GM12878 (cell line): ENCODE measurements at regions not wholly inside any gene's neighbourhood (a gene's known extent, or its start where the extent isn't known, plus 50 kb on each side); places are given as distances from the start of the nearest gene placed in this dataset.

Experiments
- ATAC-seq: fragments of 200-7000 bp; cut with Tn5 transposase; 3 replicates; pipeline ENCODE4 v1.9.1; 2020; ENCODE audit warnings: mild to moderate bottlenecking, moderate library complexity
- BruUV-seq: library from RNA; stranded (reverse); fragments of 400-500 nt; replicated peaks from 2 replicates; lab custom pipeline; 2021; lab: Mats Ljungman, UMichigan
- CTCF ChIA-PET: fragments of 300-600 bp; sonication (Branson Sonifier 250); formaldehyde crosslinking; extraction: SDS; loops from one replicate; lab custom pipeline; 2021; ENCODE audit warnings: inconsistent platforms; lab: Yijun Ruan, JAX
- POLR2A ChIA-PET: fragments of 350-600 bp; formaldehyde crosslinking; extraction: SDS; loops from one replicate; lab custom pipeline; 2021; ENCODE audit warnings: inconsistent platforms; lab: Charles Lee
- RAD21 ChIA-PET: fragments of 300-600 bp; sonication (Branson Sonifier 250); formaldehyde crosslinking; loops from one replicate; lab custom pipeline; 2023; ENCODE audit warnings: antibody characterized with exemption; ENCODE audit not compliant: unreplicated experiment; lab: Charles Lee
- SMC1A ChIA-PET: fragments of 300-600 bp; sonication (Branson Sonifier 250); formaldehyde crosslinking; loops from one replicate; lab custom pipeline; 2023; ENCODE audit not compliant: unreplicated experiment, uncharacterized antibody; lab: Charles Lee
- DNase-seq: peaks from one replicate; pipeline ENCODE4 v3.0.0-alpha.2; 2011; ENCODE audit warnings: low read depth, low spot score
- FAIRE-seq: peaks from 3 replicates; lab custom pipeline; 2011; peaks lifted over from hg19 to GRCh38; lab: Jason Lieb, UNC
- H2AFZ ChIP-seq: 2 replicates; pipeline ENCODE4 v1.6.0; 2011; ENCODE audit warnings: low read depth, low read length, control low read depth; ENCODE audit not compliant: control insufficient read depth
- H3K27ac ChIP-seq: 2 replicates; pipeline ENCODE4 v1.5.1; 2011; ENCODE audit warnings: control low read depth; ENCODE audit not compliant: control insufficient read depth, insufficient read depth
- H3K27me3 ChIP-seq, 2 experiments: replicated peaks in 1 of 2; 2 replicates each; pipeline versions ENCODE4 v1.6.0 to v1.6.1; 2011; ENCODE audit warnings: low read length in 1 of 2; ENCODE audit not compliant: control insufficient read depth in 2 of 2, insufficient read depth in 2 of 2
- H3K36me3 ChIP-seq, 2 experiments: 2 replicates each; pipeline ENCODE4 v1.5.1; 2011; ENCODE audit warnings: low read length in 1 of 2; ENCODE audit not compliant: control insufficient read depth in 2 of 2, insufficient read depth in 2 of 2
- H3K4me1 ChIP-seq: 2 replicates; pipeline ENCODE4 v1.6.1; 2011; ENCODE audit warnings: mild to moderate bottlenecking, low read length, moderate library complexity, mixed read lengths; ENCODE audit not compliant: control insufficient read depth, insufficient read depth
- H3K4me2 ChIP-seq: 2 replicates; pipeline ENCODE4 v1.6.0; 2011; ENCODE audit warnings: control low read depth; ENCODE audit not compliant: control insufficient read depth, insufficient read depth
- H3K4me3 ChIP-seq: fragments of 200-600 bp; sonication (generic); 2 replicates; pipeline ENCODE4 v1.5.1; 2016
- H3K79me2 ChIP-seq: 2 replicates; pipeline ENCODE4 v1.6.0; 2011; ENCODE audit warnings: low read length; ENCODE audit not compliant: control insufficient read depth, insufficient read depth
- H3K9ac ChIP-seq: 2 replicates; pipeline ENCODE4 v1.8.0; 2011; ENCODE audit warnings: low read length, control low read depth, mixed read lengths; ENCODE audit not compliant: control insufficient read depth, insufficient read depth
- H3K9me3 ChIP-seq: replicated peaks from 3 replicates; pipeline ENCODE4 v1.5.1; 2011; ENCODE audit warnings: mild to moderate bottlenecking, low read length; ENCODE audit not compliant: control insufficient read depth, insufficient read depth
- H4K20me1 ChIP-seq: 2 replicates; pipeline ENCODE4 v1.6.0; 2011; ENCODE audit not compliant: control insufficient read depth, insufficient read depth
- BHLHE40 ChIP-seq, 2 experiments: fragments of 450-650 bp in 1 of 2; IDR thresholded peaks; 2 replicates each; pipeline ENCODE4 v1.6.1; 2011 to 2017; ENCODE audit warnings: low read depth in 2 of 2, borderline replicate concordance in 1 of 2, improper control_type of control experiment in 1 of 2, low read length in 1 of 2, mild to moderate bottlenecking in 1 of 2
- CUX1 ChIP-seq: IDR thresholded peaks from 2 replicates; pipeline ENCODE4 v1.6.1; 2012; ENCODE audit warnings: improper control_type of control experiment, low read depth, low read length; ENCODE audit not compliant: insufficient replicate concordance
- SIN3A ChIP-seq: IDR thresholded peaks from 2 replicates; pipeline ENCODE4 v1.6.1; 2012; ENCODE audit warnings: low read depth, low read length, improper control_type of control experiment
- SUPT20H ChIP-seq: IDR thresholded peaks from 2 replicates; pipeline ENCODE4 v1.6.1; 2011; ENCODE audit warnings: low read depth, mild to moderate bottlenecking, low read length, moderate library complexity, borderline replicate concordance; ENCODE audit not compliant: control insufficient read depth
- WRNIP1 ChIP-seq: IDR thresholded peaks from 2 replicates; pipeline ENCODE4 v1.6.1; 2011; ENCODE audit warnings: low read depth, low read length, improper control_type of control experiment, borderline replicate concordance
- ZZZ3 ChIP-seq: IDR thresholded peaks from 2 replicates; pipeline ENCODE4 v1.6.1; 2011; ENCODE audit warnings: low read depth; ENCODE audit not compliant: control insufficient read depth, insufficient read length
- WGBS: methylation state at CpG from one replicate; pipeline ENCODE4 v1.1.6; 2016; ENCODE audit warnings: low lambda C conversion rate; ENCODE audit not compliant: insufficient replicate concordance, insufficient coverage; ENCODE audit errors: missing lambda C conversion rate; 5-methylcytosine and 5-hydroxymethylcytosine counted together
- in situ Hi-C: fragments of 300-500 bp; cut with MboI; formaldehyde crosslinking; loops from 9 replicates; pipeline ENCODE4 v1.14.3; 2018; ENCODE audit warnings: mixed read lengths
- intact Hi-C: fragments of 100-400 bp; cut with micrococcal nuclease; formaldehyde crosslinking; loops from one replicate; pipeline ENCODE4 v1.14.2; 2022; ENCODE audit not compliant: unreplicated experiment
- TF ChIP-seq, protein P1 (sequence below): IDR thresholded peaks from 2 replicates; pipeline ENCODE4 v1.6.1; 2011; ENCODE audit warnings: borderline replicate concordance, low read depth, mild to moderate bottlenecking, moderate library complexity, mixed read lengths, low read length; ENCODE audit not compliant: insufficient read depth; ENCODE audit errors: extremely low read length
- TF ChIP-seq, protein P2 (sequence below): IDR thresholded peaks from 2 replicates; pipeline ENCODE4 v1.6.1; 2012; ENCODE audit warnings: low read length, inconsistent platforms

DNA sequence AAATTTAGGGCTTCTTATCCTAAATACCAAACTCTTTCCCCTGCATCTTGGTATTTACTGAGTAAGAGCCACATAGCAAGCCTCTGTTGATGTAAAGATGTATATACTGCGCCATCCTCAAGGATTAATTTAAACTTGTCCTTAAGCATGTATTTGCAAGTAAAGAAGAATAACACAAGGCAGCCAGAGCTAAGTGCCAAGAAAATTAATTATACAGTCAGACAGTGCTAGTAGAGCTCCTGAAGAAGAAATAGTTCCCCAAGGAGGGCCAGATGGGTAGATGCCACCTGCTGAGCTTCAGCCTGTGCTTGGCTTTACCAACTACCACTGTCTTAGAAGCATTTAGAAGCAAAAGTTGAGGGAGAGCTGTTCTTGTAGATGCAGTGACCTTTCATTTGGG is 470.0 kb downstream of the BUD13 start:
- CTCF ChIA-PET = interaction anchor here (1.5 kb wide), 1 partner anchor 22 kb away, joined by 3 read pairs; no protein-coding TSS in a partner anchor
- intact Hi-C loops = no loop called here
- Histone ChIP-seq H3K9me3 (no peaks in the 10 kb centered on the region), H2AFZ (no peak overlapping the region), H3K4me3 (no peak overlapping the region), H3K9ac (no peak overlapping the region), H3K79me2 (no peaks in the 10 kb centered on the region), H3K4me2 (no peak overlapping the region), H3K27ac (no peak overlapping the region), H3K36me3 (no peaks in the 10 kb centered on the region), H3K27me3 (peaks cover 0 to 5% of the 10 kb centered on the region in 2 experiments; a peak in 2 of 4 replicates), H4K20me1 (no peaks in the 10 kb centered on the region), H3K4me1 (no peaks in the 10 kb centered on the region)
- 0% methylated on average over 1 of the region's 1 CpG for whole genome bisulfite sequencing
- BruUV-seq = no TSS peak
- TF ChIP-seq, protein P1, sequence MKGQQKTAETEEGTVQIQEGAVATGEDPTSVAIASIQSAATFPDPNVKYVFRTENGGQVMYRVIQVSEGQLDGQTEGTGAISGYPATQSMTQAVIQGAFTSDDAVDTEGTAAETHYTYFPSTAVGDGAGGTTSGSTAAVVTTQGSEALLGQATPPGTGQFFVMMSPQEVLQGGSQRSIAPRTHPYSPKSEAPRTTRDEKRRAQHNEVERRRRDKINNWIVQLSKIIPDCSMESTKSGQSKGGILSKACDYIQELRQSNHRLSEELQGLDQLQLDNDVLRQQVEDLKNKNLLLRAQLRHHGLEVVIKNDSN = no peak
- TF ChIP-seq, protein P2, sequence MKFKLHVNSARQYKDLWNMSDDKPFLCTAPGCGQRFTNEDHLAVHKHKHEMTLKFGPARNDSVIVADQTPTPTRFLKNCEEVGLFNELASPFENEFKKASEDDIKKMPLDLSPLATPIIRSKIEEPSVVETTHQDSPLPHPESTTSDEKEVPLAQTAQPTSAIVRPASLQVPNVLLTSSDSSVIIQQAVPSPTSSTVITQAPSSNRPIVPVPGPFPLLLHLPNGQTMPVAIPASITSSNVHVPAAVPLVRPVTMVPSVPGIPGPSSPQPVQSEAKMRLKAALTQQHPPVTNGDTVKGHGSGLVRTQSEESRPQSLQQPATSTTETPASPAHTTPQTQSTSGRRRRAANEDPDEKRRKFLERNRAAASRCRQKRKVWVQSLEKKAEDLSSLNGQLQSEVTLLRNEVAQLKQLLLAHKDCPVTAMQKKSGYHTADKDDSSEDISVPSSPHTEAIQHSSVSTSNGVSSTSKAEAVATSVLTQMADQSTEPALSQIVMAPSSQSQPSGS = no peak
- TF ChIP-seq SUPT20H = no peak
- POLR2A ChIA-PET = no interaction called here
- RAD21 ChIA-PET = no interaction called here
- FAIRE-seq (no peak), ATAC-seq (no peak), DNase-seq (no peak)
- in situ Hi-C loops = no loop called here
- SMC1A ChIA-PET = no interaction called here

GRCh38 chr11:116301141-116301540 is 471.6 kb downstream of the BUD13 start:
- no peak overlapping the region for H2AFZ ChIP-seq
- peaks cover 0 to 7% of the 10 kb centered on the region in 2 experiments; a peak in 1 of 4 replicates for H3K27me3 ChIP-seq
- no peak for ATAC-seq
- FAIRE-seq = no peak
- H3K4me2 ChIP-seq = no peak overlapping the region
- H3K4me3 ChIP-seq = no peak overlapping the region
- WGBS = 47% methylated on average over 1 of the region's 1 CpG
- no TSS peak for BruUV-seq
- CTCF ChIA-PET = no interaction called here
- intact Hi-C loops = no loop called here
- DNase-seq = no peak
- H3K36me3 ChIP-seq = no peaks in the 10 kb centered on the region
- RAD21 ChIA-PET = no interaction called here
- no peak overlapping the region for H3K27ac ChIP-seq
- in situ Hi-C loops = no loop called here
- H3K9me3 ChIP-seq = no peaks in the 10 kb centered on the region
- POLR2A ChIA-PET = no interaction called here
- no peaks in the 10 kb centered on the region for H4K20me1 ChIP-seq
- H3K79me2 ChIP-seq = no peaks in the 10 kb centered on the region
- SMC1A ChIA-PET = no interaction called here
- no peaks in the 10 kb centered on the region for H3K4me1 ChIP-seq
- no peak overlapping the region for H3K9ac ChIP-seq
- no peak for TF ChIP-seq BHLHE40 (IDR thresholded peaks at IDR 0.05; ENCODE audit: borderline replicate concordance in 1 of 2, low read depth in 2 of 2, low read length in 1 of 2)
- no peak for TF ChIP-seq WRNIP1
- no peak for TF ChIP-seq SIN3A
- no peak for TF ChIP-seq CUX1
- no peak for TF ChIP-seq ZZZ3
